SU-DHL-6 (cell line): ENCODE measurements at regions not wholly inside any gene's neighbourhood (a gene's known extent, or its start where the extent isn't known, plus 50 kb on each side); places are given as distances from the start of the nearest gene placed in this dataset.

Experiments used
- CTCF ChIP-seq: fragments of 200-600 bp; sonication (generic); IDR thresholded peaks from one replicate; pipeline ENCODE4 v1.5.1; 2017; ENCODE audit warnings: antibody characterized with exemption, mild to moderate bottlenecking, low read length, moderate library complexity; ENCODE audit not compliant: insufficient read depth, poor library complexity, severe bottlenecking
- EZH2phosphoT487 ChIP-seq: fragments of 200-600 bp; sonication (generic), shearing (Covaris generic); conservative IDR thresholded peaks from 2 replicates; pipeline ENCODE4 v1.6.1; 2018; ENCODE audit warnings: mild to moderate bottlenecking, antibody characterized with exemption, low read length, moderate library complexity, mixed read lengths

GRCh38 chr2:423479-423878 is 135.6 kb upstream of the ALKAL2 start:
- no peak for TF ChIP-seq CTCF
- TF ChIP-seq EZH2phosphoT487 = no peak
